H1 (cell line): ENCODE measurements at regions not wholly inside any gene's neighbourhood (a gene's known extent, or its start where the extent isn't known, plus 50 kb on each side); places are given as distances from the start of the nearest gene placed in this dataset.

Experiments
- CTCF ChIA-PET: fragments of 300-600 bp; sonication (Branson Sonifier 250); formaldehyde crosslinking; loops from one replicate; lab custom pipeline; 2021; ENCODE audit not compliant: partially characterized antibody; lab: Charles Lee
- POLR2A ChIA-PET: fragments of 300-600 bp; sonication (Branson Sonifier 250); formaldehyde crosslinking; loops from one replicate; lab custom pipeline; 2021; ENCODE audit warnings: inconsistent platforms; ENCODE audit not compliant: partially characterized antibody; lab: Charles Lee
- DNase-seq, 2 experiments: peaks; one replicate each; pipeline versions ENCODE4 v3.0.0 to v3.0.0-alpha.2; 2010 to 2022; ENCODE audit warnings: low spot score in 2 of 2, low read depth in 1 of 2, mixed read lengths in 1 of 2
- FAIRE-seq: peaks from 2 replicates; lab custom pipeline; 2011; peaks lifted over from hg19 to GRCh38; lab: Jason Lieb, UNC
- H2AFZ ChIP-seq: 2 replicates; pipeline ENCODE4 v1.8.1; 2012; ENCODE audit warnings: low read length, inconsistent platforms
- H2AK5ac ChIP-seq: 2 replicates; pipeline ENCODE4 v1.6.1; 2013; ENCODE audit warnings: low read depth, low read length
- H2BK120ac ChIP-seq: replicated peaks from 2 replicates; pipeline ENCODE3; 2013; ENCODE audit warnings: low read depth, low read length, inconsistent platforms
- H2BK12ac ChIP-seq: 2 replicates; pipeline ENCODE4 v1.6.1; 2013; ENCODE audit warnings: low read depth, low read length
- H2BK15ac ChIP-seq: 2 replicates; pipeline ENCODE4 v1.6.1; 2013; ENCODE audit warnings: low read length
- H2BK20ac ChIP-seq: 2 replicates; pipeline ENCODE4 v1.6.1; 2013; ENCODE audit warnings: low read length
- H2BK5ac ChIP-seq: 2 replicates; pipeline ENCODE4 v1.6.1; 2013; ENCODE audit warnings: low read depth, low read length
- H3K14ac ChIP-seq: 2 replicates; pipeline ENCODE4 v1.6.1; 2013; ENCODE audit warnings: inconsistent platforms; ENCODE audit not compliant: insufficient read length
- H3K18ac ChIP-seq: 2 replicates; pipeline ENCODE4 v1.6.1; 2013; ENCODE audit warnings: low read length; ENCODE audit errors: extremely low read depth
- H3K23ac ChIP-seq: 2 replicates; pipeline ENCODE4 v1.6.1; 2013; ENCODE audit warnings: inconsistent platforms; ENCODE audit not compliant: insufficient read length
- H3K23me2 ChIP-seq: 2 replicates; pipeline ENCODE4 v1.6.1; 2013; ENCODE audit warnings: low read depth, low read length
- H3K27ac ChIP-seq: 2 replicates; pipeline ENCODE4 v1.6.1; 2011; ENCODE audit warnings: low read depth, low read length, inconsistent platforms
- H3K27me3 ChIP-seq, 4 experiments: replicated peaks in 1 of 4; 1 replicate in 1 of 4; 2 replicates in 3 of 4; pipeline versions ENCODE4 v1.6.1 to v1.8.1; 2011 to 2013; ENCODE audit warnings: low read length in 3 of 4, mild to moderate bottlenecking in 3 of 4, inconsistent platforms in 2 of 4, mixed read lengths in 2 of 4, moderate library complexity in 1 of 4; ENCODE audit not compliant: control insufficient read depth in 3 of 4, insufficient read depth in 3 of 4; ENCODE audit errors: extremely low read depth in 1 of 4
- H3K36me3 ChIP-seq, 4 experiments: 2 replicates each; pipeline versions ENCODE4 v1.6.1 to v1.8.1; 2011 to 2013; ENCODE audit warnings: mild to moderate bottlenecking in 4 of 4, low read length in 3 of 4, moderate library complexity in 2 of 4, control low read depth in 1 of 4, inconsistent platforms in 1 of 4; ENCODE audit not compliant: insufficient read depth in 4 of 4, control insufficient read depth in 2 of 4
- H3K4ac ChIP-seq: replicated peaks from 2 replicates; pipeline ENCODE3; 2013; ENCODE audit warnings: low read length, low read depth, mixed read lengths, inconsistent platforms; ENCODE audit not compliant: insufficient read length
- H3K4me1 ChIP-seq, 4 experiments: replicated peaks in 1 of 4; 1 replicate in 1 of 4; 2 replicates in 3 of 4; pipeline versions ENCODE4 v1.6.1 to v1.8.1; 2011 to 2013; ENCODE audit warnings: low read length in 3 of 4, inconsistent platforms in 2 of 4, mixed read lengths in 1 of 4; ENCODE audit not compliant: insufficient read depth in 4 of 4, control insufficient read depth in 3 of 4
- H3K4me2 ChIP-seq, 2 experiments: 2 replicates each; pipeline versions ENCODE4 v1.6.1 to v1.8.1; 2011 to 2013; ENCODE audit warnings: low read depth in 2 of 2, low read length in 2 of 2, control low read depth in 1 of 2, inconsistent platforms in 1 of 2, mild to moderate bottlenecking in 1 of 2; ENCODE audit not compliant: insufficient read depth in 1 of 2
- H3K4me3 ChIP-seq, 4 experiments: fragments of 200-600, 300-600 bp in 1 of 4; sonication (generic), shearing (Covaris generic), sonication (Bioruptor Twin) in 1 of 4; 2 replicates each; pipeline versions ENCODE4 v1.5.1 to v1.8.1; 2011 to 2016; ENCODE audit warnings: low read length in 4 of 4, low read depth in 3 of 4, control low read depth in 2 of 4, inconsistent platforms in 2 of 4, mild to moderate bottlenecking in 2 of 4, mixed read lengths in 1 of 4, moderate library complexity in 1 of 4; ENCODE audit not compliant: insufficient read depth in 2 of 4; ENCODE audit errors: extremely low read depth in 1 of 4
- H3K56ac ChIP-seq: replicated peaks from 2 replicates; pipeline ENCODE3; 2013; ENCODE audit warnings: low read depth, mild to moderate bottlenecking, mixed read lengths, low read length, inconsistent platforms; ENCODE audit not compliant: insufficient read length
- H3K79me1 ChIP-seq: 2 replicates; pipeline ENCODE4 v1.6.1; 2013; ENCODE audit warnings: low read depth, low read length, control low read depth
- H3K79me2 ChIP-seq, 2 experiments: 2 replicates each; pipeline versions ENCODE4 v1.6.1 to v1.8.1; 2012 to 2013; ENCODE audit warnings: low read length in 2 of 2, mild to moderate bottlenecking in 2 of 2, inconsistent platforms in 1 of 2; ENCODE audit not compliant: insufficient read depth in 2 of 2, control insufficient read depth in 1 of 2
- H3K9ac ChIP-seq, 4 experiments: replicated peaks in 1 of 4; 1 replicate in 1 of 4; 2 replicates in 3 of 4; pipeline versions ENCODE4 v1.6.1 to v1.8.1; 2011 to 2013; ENCODE audit warnings: low read depth in 3 of 4, low read length in 3 of 4, control low read depth in 2 of 4, mild to moderate bottlenecking in 2 of 4, moderate library complexity in 2 of 4, inconsistent platforms in 1 of 4; ENCODE audit errors: extremely low read depth in 1 of 4
- H3K9me3 ChIP-seq, 2 experiments: 2 replicates each; pipeline versions ENCODE4 v1.6.1 to v1.8.1; 2012 to 2013; ENCODE audit warnings: mild to moderate bottlenecking in 2 of 2, moderate library complexity in 2 of 2, control low read depth in 1 of 2, inconsistent platforms in 1 of 2, low read depth in 1 of 2, low read length in 1 of 2, mixed read lengths in 1 of 2; ENCODE audit not compliant: insufficient read depth in 2 of 2
- H4K20me1 ChIP-seq, 2 experiments: replicated peaks in 1 of 2; 2 replicates each; pipeline versions ENCODE3 to v1.8.1; 2011 to 2013; ENCODE audit warnings: inconsistent platforms in 2 of 2, low read length in 2 of 2, mild to moderate bottlenecking in 1 of 2; ENCODE audit not compliant: insufficient read depth in 2 of 2, control insufficient read depth in 1 of 2
- H4K5ac ChIP-seq: 2 replicates; pipeline ENCODE4 v1.6.1; 2013; ENCODE audit warnings: low read length, low read depth, mixed read lengths, inconsistent platforms; ENCODE audit not compliant: insufficient read length
- H4K8ac ChIP-seq: 2 replicates; pipeline ENCODE4 v1.8.0; 2013; ENCODE audit warnings: mild to moderate bottlenecking, moderate library complexity, low read length, inconsistent platforms; ENCODE audit not compliant: insufficient read depth; ENCODE audit errors: extremely low read depth
- H4K91ac ChIP-seq: replicated peaks from 2 replicates; pipeline ENCODE3; 2013; ENCODE audit warnings: low read length, mixed read lengths, inconsistent platforms; ENCODE audit not compliant: insufficient read length
- POLR2AphosphoS5 ChIP-seq: IDR thresholded peaks from 2 replicates; pipeline ENCODE4 v1.6.1; 2011; ENCODE audit warnings: low read depth, low read length
- TAF1 ChIP-seq: IDR thresholded peaks from 2 replicates; pipeline ENCODE4 v1.6.1; 2011; ENCODE audit warnings: mild to moderate bottlenecking, low read depth, low read length
- WGBS, 2 experiments: shearing (Covaris generic) in 1 of 2; methylation state at CpG; one replicate each; pipeline versions ENCODE4 v1.1.6 to v1.1.7; 2013 to 2015; ENCODE audit warnings: low lambda C conversion rate in 2 of 2, mixed read lengths in 2 of 2, inconsistent platforms in 1 of 2, low coverage in 1 of 2, missing lambda C conversion rate in 1 of 2; ENCODE audit not compliant: insufficient replicate concordance in 2 of 2, insufficient coverage in 1 of 2, insufficient read length in 1 of 2; ENCODE audit errors: extremely low coverage in 1 of 2, missing lambda C conversion rate in 1 of 2; 5-methylcytosine and 5-hydroxymethylcytosine counted together

DNA sequence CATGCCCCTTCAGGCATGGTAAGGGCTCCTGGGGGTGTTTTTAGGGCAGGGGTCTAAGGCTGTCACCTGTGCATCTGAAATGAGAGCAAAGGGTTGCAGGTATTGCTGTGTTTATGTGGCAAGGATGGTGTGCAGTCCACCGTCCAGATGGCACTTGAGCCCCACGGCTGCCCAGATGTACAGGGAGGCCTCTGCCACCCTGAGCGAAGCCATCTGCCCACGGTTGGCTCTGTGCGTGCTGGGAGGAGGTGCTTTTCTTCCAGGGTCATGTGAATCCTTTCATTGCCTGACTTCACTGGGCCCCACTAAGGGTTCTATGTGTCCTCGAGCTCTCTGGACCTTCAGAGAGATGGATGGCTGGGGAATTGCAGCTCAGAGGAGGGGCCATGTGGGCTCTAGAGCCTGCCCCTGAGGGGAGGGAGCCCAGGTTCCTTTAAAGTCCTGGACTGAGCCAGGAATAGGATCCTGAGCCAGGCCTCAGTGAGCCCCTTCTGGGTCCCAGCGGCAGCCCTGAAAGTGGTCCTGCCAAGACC lies 89.9 kb downstream of the CTTN start:
- no peak for FAIRE-seq
- Histone ChIP-seq H2AK5ac (no peak overlapping the region), H3K14ac (no peak overlapping the region), H2AFZ (no peak overlapping the region), H2BK120ac (no peak overlapping the region), H3K9ac (no peak overlapping the region), H3K9me3 (peaks cover 19 to 20% of the 10 kb centered on the region in 2 experiments; a peak in 3 of 4 replicates), H4K20me1 (no peaks in the 10 kb centered on the region), H3K56ac (no peak overlapping the region), H4K8ac (no peak overlapping the region), H3K4me3 (no peak overlapping the region), H3K27me3 (no peaks in the 10 kb centered on the region; a peak in 1 of 7 replicates), H3K23ac (no peak overlapping the region), H4K5ac (no peak overlapping the region), H3K27ac (no peak overlapping the region), H3K4ac (no peak overlapping the region), H2BK5ac (no peak overlapping the region), H3K4me2 (no peak overlapping the region), H3K18ac (no peak overlapping the region), H2BK12ac (no peak overlapping the region), H2BK20ac (no peak overlapping the region), H4K91ac (no peak overlapping the region), H3K23me2 (no peaks in the 10 kb centered on the region), H3K4me1 (no peaks in the 10 kb centered on the region), H3K79me2 (no peaks in the 10 kb centered on the region), H3K79me1 (no peaks in the 10 kb centered on the region), H3K36me3 (peaks cover 0 to 30% (median 6%) of the 10 kb centered on the region in 4 experiments; a peak in 6 of 8 replicates), H2BK15ac (no peak overlapping the region)
- POLR2A ChIA-PET, result interaction anchor here (0.6 kb wide), 1 partner anchor 12 kb away, joined by 4 read pairs; no protein-coding TSS in a partner anchor
- TF ChIP-seq TAF1, result no peak
- 0 out of 2 replicates have a peak, but pooled peaks have one; percentile 10 for TF ChIP-seq POLR2AphosphoS5
- CTCF ChIA-PET, result interaction anchor here (1.2 to 3.1 kb wide), 3 partner anchors 12 to 39 kb away, joined by 3 to 8 read pairs (median 3); no protein-coding TSS in a partner anchor
- WGBS, 2 experiments, result 90% methylated on average over 7 of the region's 7 CpGs; no CpG with 5 or more reads in 1 of the 2 experiments
- DNase-seq, result no peak
